Tibial nerve (tissue), 4 donors: ENCODE measurements at regions not wholly inside any gene's neighbourhood (a gene's known extent, or its start where the extent isn't known, plus 50 kb on each side); places are given as distances from the start of the nearest gene placed in this dataset.
"Not testable (repeated sequence)": the region's sequence is repeated elsewhere in the genome, so short reads cannot be mapped to it uniquely, and the experiment has no call there.

Experiments used
- EP300 ChIP-seq, 2 donors: sonication (generic); formaldehyde crosslinking; IDR thresholded peaks; one replicate each; pipeline ENCODE4 v1.6.1; 2017; ENCODE audit warnings: antibody characterized with exemption in 2 of 2, mild to moderate bottlenecking in 1 of 2
- POLR2A ChIP-seq, 2 donors: fragments of 450-650 bp; IDR thresholded peaks; one replicate each; pipeline ENCODE4 v1.6.1; 2017; ENCODE audit warnings: antibody characterized with exemption in 2 of 2, mild to moderate bottlenecking in 2 of 2, moderate library complexity in 2 of 2
- TF ChIP-seq, protein P1 (sequence below), 5 experiments: fragments of 200-600 bp in 3 of 5; fragments of 450-650 bp in 2 of 5; sonication (generic) in 3 of 5; IDR thresholded peaks; one replicate each; pipeline ENCODE4 v1.5.1; 2016 to 2019; ENCODE audit warnings: antibody characterized with exemption in 5 of 5, mild to moderate bottlenecking in 3 of 5, moderate library complexity in 2 of 5

DNA sequence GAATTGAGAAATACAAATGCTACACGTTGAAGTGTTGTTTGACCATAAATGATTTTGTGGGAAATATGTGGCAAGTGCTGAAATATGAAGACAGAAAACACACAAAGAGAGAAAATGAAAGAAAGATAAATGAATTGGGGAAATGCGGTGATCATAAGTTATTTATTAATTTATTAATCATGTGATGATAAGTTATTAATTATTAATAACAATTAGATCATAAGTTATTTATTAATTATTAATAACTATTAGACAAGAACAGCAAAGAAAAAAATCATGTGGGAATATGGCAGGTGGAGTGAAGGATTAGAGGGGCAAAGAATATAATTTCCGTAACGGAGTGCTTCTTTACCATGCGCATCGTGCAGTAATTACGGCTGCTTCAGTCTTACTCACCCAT lies 126.6 kb downstream of the OR4F15 start:
- TF ChIP-seq, protein P1, sequence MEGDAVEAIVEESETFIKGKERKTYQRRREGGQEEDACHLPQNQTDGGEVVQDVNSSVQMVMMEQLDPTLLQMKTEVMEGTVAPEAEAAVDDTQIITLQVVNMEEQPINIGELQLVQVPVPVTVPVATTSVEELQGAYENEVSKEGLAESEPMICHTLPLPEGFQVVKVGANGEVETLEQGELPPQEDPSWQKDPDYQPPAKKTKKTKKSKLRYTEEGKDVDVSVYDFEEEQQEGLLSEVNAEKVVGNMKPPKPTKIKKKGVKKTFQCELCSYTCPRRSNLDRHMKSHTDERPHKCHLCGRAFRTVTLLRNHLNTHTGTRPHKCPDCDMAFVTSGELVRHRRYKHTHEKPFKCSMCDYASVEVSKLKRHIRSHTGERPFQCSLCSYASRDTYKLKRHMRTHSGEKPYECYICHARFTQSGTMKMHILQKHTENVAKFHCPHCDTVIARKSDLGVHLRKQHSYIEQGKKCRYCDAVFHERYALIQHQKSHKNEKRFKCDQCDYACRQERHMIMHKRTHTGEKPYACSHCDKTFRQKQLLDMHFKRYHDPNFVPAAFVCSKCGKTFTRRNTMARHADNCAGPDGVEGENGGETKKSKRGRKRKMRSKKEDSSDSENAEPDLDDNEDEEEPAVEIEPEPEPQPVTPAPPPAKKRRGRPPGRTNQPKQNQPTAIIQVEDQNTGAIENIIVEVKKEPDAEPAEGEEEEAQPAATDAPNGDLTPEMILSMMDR (IDR thresholded peaks at IDR 0.05), result not testable (repeated sequence)
- not testable (repeated sequence) for TF ChIP-seq POLR2A, EP300 (IDR thresholded peaks at IDR 0.05)
